Adrenal gland (tissue), 9 donors: ENCODE measurements at regions not wholly inside any gene's neighbourhood (a gene's known extent, or its start where the extent isn't known, plus 50 kb on each side); places are given as distances from the start of the nearest gene placed in this dataset.

Experiments
- DNase-seq, 7 donors: peaks; one replicate each; pipeline ENCODE4 v3.0.0-alpha.2; 2019 to 2020
- H3K27ac ChIP-seq, 5 donors: fragments of 200-600 bp; sonication (generic) in 4 of 5; 1 replicate in 3 of 5; 2 replicates in 2 of 5; pipeline versions ENCODE4 v1.5.1 to v1.8.0; 2016 to 2020; ENCODE audit warnings: mild to moderate bottlenecking in 1 of 5
- H3K27me3 ChIP-seq: fragments of 200-600 bp; 2 replicates; pipeline ENCODE4 v1.8.0; 2021
- H3K36me3 ChIP-seq, 2 donors: fragments of 200-600 bp; replicated peaks in 1 of 2; 1 replicate in 1 of 2; 2 replicates in 1 of 2; pipeline versions ENCODE4 v1.5.1 to v1.8.0; 2018 to 2022
- H3K4me1 ChIP-seq, 2 donors: fragments of 200-600 bp; replicated peaks in 1 of 2; 1 replicate in 1 of 2; 2 replicates in 1 of 2; pipeline versions ENCODE4 v1.5.1 to v1.8.0; 2018 to 2021
- H3K4me3 ChIP-seq, 4 donors: fragments of 200-600 bp; sonication (generic) in 3 of 4; one replicate each; pipeline ENCODE4 v1.5.1; 2016 to 2018
- H3K9me3 ChIP-seq, 3 donors: fragments of 200-600 bp; sonication (generic) in 1 of 3; replicated peaks in 1 of 3; 1 replicate in 2 of 3; 2 replicates in 1 of 3; pipeline versions ENCODE4 v1.5.1 to v1.8.0; 2016 to 2021
- POLR2A ChIP-seq, 2 donors: fragments of 450-650 bp; IDR thresholded peaks; one replicate each; pipeline ENCODE4 v1.6.1; 2017; ENCODE audit warnings: antibody characterized with exemption in 2 of 2, mild to moderate bottlenecking in 2 of 2, moderate library complexity in 1 of 2
- WGBS, 4 donors: extraction: QIAGEN DNeasy Blood & Tissue Kit in 2 of 4; methylation state at CpG; one replicate each; pipeline versions ENCODE4 v1.1.5 to v1.1.7; 2013 to 2017; 5-methylcytosine and 5-hydroxymethylcytosine counted together
- intact Hi-C, 2 donors: fragments of 100-400 bp; cut with DNase I; formaldehyde crosslinking; loops; one replicate each; pipeline versions ENCODE4 v1.14.1 to v1.15.0; 2022 to 2023
- TF ChIP-seq, protein P1 (sequence below), 6 experiments: fragments of 450-650 bp in 4 of 6; fragments of 200-600 bp in 2 of 6; sonication (generic) in 1 of 6; IDR thresholded peaks; 1 replicate in 5 of 6; 2 replicates in 1 of 6; pipeline versions ENCODE4 v1.5.1 to v1.8.0; 2016 to 2021; ENCODE audit warnings: antibody characterized with exemption in 6 of 6, mild to moderate bottlenecking in 2 of 6, moderate library complexity in 1 of 6
- donor health status: healthy with polysubstance abuse.
- donor health status: Bipolar disorder and iron deficiency.
- donor health status: DM: yes; HTN: yes; CAD: no.
- donor health status: DM: no; HTN: no; CAD: no.
- donor health status: DM: no; HTN: no; CAD: no.

- DNase-seq: peak; percentile 91 to 98 (median 96)
- H3K4me3 ChIP-seq: peak overlapping the region in 1 of 4 donors; percentile 10
- 5 to 11% (median 7%) methylated on average over 7 to 29 of the region's 29 CpGs for WGBS, 4 donors
- TF ChIP-seq, protein P1, sequence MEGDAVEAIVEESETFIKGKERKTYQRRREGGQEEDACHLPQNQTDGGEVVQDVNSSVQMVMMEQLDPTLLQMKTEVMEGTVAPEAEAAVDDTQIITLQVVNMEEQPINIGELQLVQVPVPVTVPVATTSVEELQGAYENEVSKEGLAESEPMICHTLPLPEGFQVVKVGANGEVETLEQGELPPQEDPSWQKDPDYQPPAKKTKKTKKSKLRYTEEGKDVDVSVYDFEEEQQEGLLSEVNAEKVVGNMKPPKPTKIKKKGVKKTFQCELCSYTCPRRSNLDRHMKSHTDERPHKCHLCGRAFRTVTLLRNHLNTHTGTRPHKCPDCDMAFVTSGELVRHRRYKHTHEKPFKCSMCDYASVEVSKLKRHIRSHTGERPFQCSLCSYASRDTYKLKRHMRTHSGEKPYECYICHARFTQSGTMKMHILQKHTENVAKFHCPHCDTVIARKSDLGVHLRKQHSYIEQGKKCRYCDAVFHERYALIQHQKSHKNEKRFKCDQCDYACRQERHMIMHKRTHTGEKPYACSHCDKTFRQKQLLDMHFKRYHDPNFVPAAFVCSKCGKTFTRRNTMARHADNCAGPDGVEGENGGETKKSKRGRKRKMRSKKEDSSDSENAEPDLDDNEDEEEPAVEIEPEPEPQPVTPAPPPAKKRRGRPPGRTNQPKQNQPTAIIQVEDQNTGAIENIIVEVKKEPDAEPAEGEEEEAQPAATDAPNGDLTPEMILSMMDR (IDR thresholded peaks at IDR 0.05): peak; percentile 22 to 80 (median 75)
- peak in 1 of 2 donors; percentile 58 for TF ChIP-seq POLR2A (IDR thresholded peaks at IDR 0.05)
- no peaks in the 10 kb centered on the region for H3K9me3 ChIP-seq
- intact Hi-C loops: loop anchor here in 1 of 2 donors (5.0 kb wide), 2 partner anchors 43 to 127 kb away; no protein-coding TSS in a partner anchor
- H3K27me3 ChIP-seq: no peaks in the 10 kb centered on the region
- H3K36me3 ChIP-seq: no peaks in the 10 kb centered on the region
- peaks cover 48 to 81% of the 10 kb centered on the region in 2 donors for H3K4me1 ChIP-seq
- peak overlapping the region; percentile 88 to 100 (median 94) for H3K27ac ChIP-seq
Observed at GRCh38 chr3:194269610-194270145, 81.5 kb downstream of the CPN2 start.

- intact Hi-C loops: loop anchor here in 1 of 2 donors (5.0 kb wide), 1 partner anchor 41 kb away; no protein-coding TSS in a partner anchor
- DNase-seq: peak; percentile 94 to 99 (median 99)
- peak in 1 of 2 donors; percentile 72 for TF ChIP-seq POLR2A (IDR thresholded peaks at IDR 0.05)
- TF ChIP-seq, protein P1 (IDR thresholded peaks at IDR 0.05): no peak
- Histone ChIP-seq H3K27ac (peak overlapping the region; percentile 78 to 100 (median 94)), H3K4me3 (no peak overlapping the region), H3K9me3 (no peaks in the 10 kb centered on the region), H3K36me3 (no peaks in the 10 kb centered on the region), H3K4me1 (peaks cover 56 to 86% of the 10 kb centered on the region in 2 donors), H3K27me3 (no peaks in the 10 kb centered on the region)
- WGBS, 4 donors: 15 to 27% (median 18%) methylated on average over 12 to 19 of the region's 19 CpGs
Observed at GRCh38 chr3:194270627-194271459, 80.3 kb downstream of the CPN2 start.

GRCh38 chr3:194271460-194272035 lies 79.6 kb downstream of the CPN2 start:
- TF ChIP-seq POLR2A (IDR thresholded peaks at IDR 0.05): peak; percentile 17 to 24
- TF ChIP-seq, protein P1 (IDR thresholded peaks at IDR 0.05): peak in 1 of 6 experiments; percentile 13
- Histone ChIP-seq H3K4me1 (peaks cover 53 to 86% of the 10 kb centered on the region in 2 donors), H3K36me3 (no peaks in the 10 kb centered on the region), H3K4me3 (no peak overlapping the region), H3K27me3 (no peaks in the 10 kb centered on the region), H3K9me3 (no peaks in the 10 kb centered on the region), H3K27ac (peak overlapping the region; percentile 78 to 100 (median 94))
- no peak for DNase-seq
- intact Hi-C loops: loop anchor here in 1 of 2 donors (5.0 kb wide), 1 partner anchor 41 kb away; no protein-coding TSS in a partner anchor
- 25 to 35% (median 31%) methylated on average over 10 to 15 of the region's 15 CpGs for WGBS, 4 donors

DNA sequence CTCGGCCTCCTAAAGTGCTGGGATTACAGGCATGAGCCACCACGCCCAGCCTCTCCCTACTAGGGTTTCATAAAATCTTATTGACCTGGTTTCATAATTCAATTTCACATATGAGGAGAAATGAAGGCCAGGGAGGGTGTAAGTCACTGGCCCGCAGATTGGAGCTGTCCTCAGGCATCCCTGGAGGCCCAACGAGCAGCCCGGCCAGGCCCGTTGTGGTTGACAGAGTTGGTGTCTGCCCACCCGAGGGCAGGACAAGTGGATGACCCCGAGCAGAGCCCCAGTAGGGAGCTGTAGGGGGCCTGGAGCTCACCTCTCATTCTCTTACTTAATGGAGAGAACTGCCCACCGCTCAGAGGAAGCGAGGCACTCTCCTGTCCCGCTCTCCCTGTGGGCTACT lies 78.9 kb downstream of the CPN2 start:
- intact Hi-C loops: loop anchor here in 1 of 2 donors (5.0 kb wide), 1 partner anchor 40 kb away; no protein-coding TSS in a partner anchor
- H3K4me1 ChIP-seq: peaks cover 60 to 90% of the 10 kb centered on the region in 2 donors
- H3K9me3 ChIP-seq: no peaks in the 10 kb centered on the region
- H3K4me3 ChIP-seq: no peak overlapping the region
- 66 to 83% (median 72%) methylated on average over 6 to 11 of the region's 11 CpGs for WGBS, 4 donors
- DNase-seq: peak in 5 of 7 donors; percentile 24 to 69 (median 47)
- peak overlapping the region; percentile 78 to 100 (median 94) for H3K27ac ChIP-seq
- H3K27me3 ChIP-seq: no peaks in the 10 kb centered on the region
- H3K36me3 ChIP-seq: no peaks in the 10 kb centered on the region
- no peak for TF ChIP-seq POLR2A (IDR thresholded peaks at IDR 0.05)
- TF ChIP-seq, protein P1 (IDR thresholded peaks at IDR 0.05): no peak
